Mesothelial cell of epicardium (in vitro differentiated cells): ENCODE measurements at regions not wholly inside any gene's neighbourhood (a gene's known extent, or its start where the extent isn't known, plus 50 kb on each side); places are given as distances from the start of the nearest gene placed in this dataset.
A peak's percentile ranks its signal among the peaks of the same experiment; 100 is the strongest.

ENCODE experiments used
- DNase-seq, 2 experiments: peaks; one replicate each; pipeline ENCODE4 v3.0.0; 2021; ENCODE audit warnings: low spot score in 2 of 2; ENCODE audit not compliant: unreplicated experiment in 2 of 2
- H3K27ac Mint-ChIP-seq: 2 replicates; pipeline ENCODE4 v1.8.0; 2021; ENCODE audit warnings: mixed read lengths
- H3K27me3 Mint-ChIP-seq: 2 replicates; pipeline ENCODE4 v1.8.0; 2021; ENCODE audit warnings: low read depth, mixed read lengths
- H3K36me3 Mint-ChIP-seq: 2 replicates; pipeline ENCODE4 v1.8.0; 2021; ENCODE audit warnings: mixed read lengths
- H3K4me1 Mint-ChIP-seq: 2 replicates; pipeline ENCODE4 v1.8.0; 2021; ENCODE audit warnings: mixed read lengths
- H3K4me3 Mint-ChIP-seq: 2 replicates; pipeline ENCODE4 v1.8.0; 2021; ENCODE audit warnings: mild to moderate bottlenecking, moderate library complexity, mixed read lengths
- H3K9me3 Mint-ChIP-seq: 2 replicates; pipeline ENCODE4 v1.8.0; 2021; ENCODE audit warnings: mixed read lengths
- CTCF ChIP-seq: fragments of 200-600 bp; sonication (generic); IDR thresholded peaks from one replicate; pipeline ENCODE4 v1.5.0; 2021; ENCODE audit warnings: antibody characterized with exemption; ENCODE audit not compliant: unreplicated experiment

DNA sequence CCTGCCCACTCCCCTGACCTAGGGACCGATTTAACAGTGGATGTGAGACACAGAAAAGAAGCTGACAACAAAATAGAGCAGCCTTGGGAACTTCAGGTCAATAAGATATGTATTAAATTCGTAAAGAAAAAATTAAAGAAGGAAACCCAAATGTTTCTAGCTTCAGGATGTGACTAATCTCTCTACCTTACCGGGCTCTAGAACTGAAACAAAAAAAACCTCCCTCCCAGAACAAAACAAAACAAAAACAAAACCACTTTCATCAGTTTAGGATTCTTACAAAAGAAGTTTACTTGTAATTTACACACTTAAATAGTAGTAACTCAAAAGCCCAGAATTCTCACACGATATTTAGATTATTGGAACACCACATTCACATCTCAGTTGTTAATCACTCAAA lies 185.8 kb upstream of the RPS6KA3 start:
- no peaks in the 10 kb centered on the region for H3K4me1 Mint-ChIP-seq
- H3K36me3 Mint-ChIP-seq: no peaks in the 10 kb centered on the region
- H3K27me3 Mint-ChIP-seq: no peaks in the 10 kb centered on the region
- peaks cover 37% of the 10 kb centered on the region for H3K9me3 Mint-ChIP-seq
- no peak overlapping the region for H3K27ac Mint-ChIP-seq
- H3K4me3 Mint-ChIP-seq: no peak overlapping the region
- no peak for TF ChIP-seq CTCF
- no peak for DNase-seq

DNA sequence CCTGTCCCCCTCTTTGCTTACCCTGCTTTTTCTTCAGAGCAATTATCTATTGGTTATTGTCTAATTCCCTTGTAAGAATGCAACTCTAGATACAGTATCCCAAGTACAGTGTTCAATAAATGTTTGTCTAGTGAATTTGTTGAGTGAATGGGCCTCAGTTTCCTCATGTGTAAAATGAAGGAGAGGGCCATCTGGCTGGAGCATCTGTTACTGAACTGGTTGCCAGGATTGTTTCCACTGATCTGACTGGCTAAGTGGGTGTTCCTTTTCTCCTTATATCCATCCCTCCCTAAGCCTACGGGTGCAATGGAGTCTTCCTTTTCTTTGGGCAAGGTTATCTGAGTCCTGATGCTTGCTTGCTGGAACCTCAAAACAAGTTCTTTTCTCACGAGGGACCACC lies 185.2 kb upstream of the RPS6KA3 start:
- no peak overlapping the region for H3K4me3 Mint-ChIP-seq
- H3K27ac Mint-ChIP-seq: no peak overlapping the region
- no peaks in the 10 kb centered on the region for H3K36me3 Mint-ChIP-seq
- TF ChIP-seq CTCF: no peak
- H3K4me1 Mint-ChIP-seq: no peaks in the 10 kb centered on the region
- no peaks in the 10 kb centered on the region for H3K27me3 Mint-ChIP-seq
- H3K9me3 Mint-ChIP-seq: peaks cover 40% of the 10 kb centered on the region
- DNase-seq: no peak

DNA sequence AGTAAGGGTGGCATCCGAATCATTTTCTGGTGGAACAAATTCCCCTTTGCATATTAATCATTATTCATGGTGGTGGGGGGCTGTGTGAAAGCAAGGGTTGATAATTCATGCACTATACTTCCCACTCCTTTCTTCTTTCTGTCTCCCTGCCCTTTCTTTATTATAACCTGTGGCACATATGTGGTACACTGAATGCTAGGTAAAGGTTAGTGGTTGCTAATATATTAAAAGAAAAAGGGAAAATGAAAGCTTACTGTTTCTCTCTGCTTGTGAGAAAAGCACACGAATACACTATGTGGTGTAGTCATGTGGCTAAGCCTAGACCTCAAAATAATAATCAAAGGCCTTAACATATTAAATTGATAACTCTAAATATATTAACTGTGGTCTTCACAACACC lies 178.4 kb upstream of the RPS6KA3 start:
- H3K27me3 Mint-ChIP-seq: no peaks in the 10 kb centered on the region
- no peak overlapping the region for H3K27ac Mint-ChIP-seq
- peaks cover 33% of the 10 kb centered on the region for H3K9me3 Mint-ChIP-seq
- no peak for TF ChIP-seq CTCF
- no peak overlapping the region for H3K4me3 Mint-ChIP-seq
- no peak for DNase-seq
- H3K4me1 Mint-ChIP-seq: peaks cover 11% of the 10 kb centered on the region
- H3K36me3 Mint-ChIP-seq: no peaks in the 10 kb centered on the region

DNA sequence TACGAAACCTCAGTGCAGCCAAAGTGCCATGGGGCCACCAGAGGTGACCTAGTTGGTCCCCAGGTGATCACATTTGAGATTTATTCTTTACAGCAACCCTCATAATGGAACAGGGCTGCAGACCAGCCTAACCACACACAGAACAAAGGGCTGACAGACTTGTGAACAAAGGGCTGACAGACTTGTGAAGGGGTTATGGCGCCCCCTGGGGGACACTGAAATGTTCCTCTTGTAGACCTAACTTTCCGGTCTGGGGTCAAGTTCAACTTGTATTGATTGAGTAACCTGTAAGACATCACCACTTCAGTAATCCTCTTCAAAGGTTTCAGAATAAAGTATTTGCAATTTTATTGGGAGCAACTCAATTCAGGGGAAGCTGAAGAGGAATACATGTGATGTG lies 175.9 kb upstream of the RPS6KA3 start:
- H3K27ac Mint-ChIP-seq: no peak overlapping the region
- no peak overlapping the region for H3K4me3 Mint-ChIP-seq
- peaks cover 22% of the 10 kb centered on the region for H3K9me3 Mint-ChIP-seq
- H3K36me3 Mint-ChIP-seq: no peaks in the 10 kb centered on the region
- H3K4me1 Mint-ChIP-seq: peaks cover 11% of the 10 kb centered on the region
- no peaks in the 10 kb centered on the region for H3K27me3 Mint-ChIP-seq
- TF ChIP-seq CTCF: peak; percentile 71
- peak; percentile 27 to 62 for DNase-seq

GRCh38 chrX:20441123-20441522 lies 174.4 kb upstream of the RPS6KA3 start:
- Mint-ChIP-seq H3K27me3 (no peaks in the 10 kb centered on the region), H3K4me1 (peaks cover 11% of the 10 kb centered on the region), H3K36me3 (no peaks in the 10 kb centered on the region), H3K27ac (no peak overlapping the region), H3K4me3 (no peak overlapping the region), H3K9me3 (peaks cover 17% of the 10 kb centered on the region)
- TF ChIP-seq CTCF: no peak
- no peak for DNase-seq

DNA sequence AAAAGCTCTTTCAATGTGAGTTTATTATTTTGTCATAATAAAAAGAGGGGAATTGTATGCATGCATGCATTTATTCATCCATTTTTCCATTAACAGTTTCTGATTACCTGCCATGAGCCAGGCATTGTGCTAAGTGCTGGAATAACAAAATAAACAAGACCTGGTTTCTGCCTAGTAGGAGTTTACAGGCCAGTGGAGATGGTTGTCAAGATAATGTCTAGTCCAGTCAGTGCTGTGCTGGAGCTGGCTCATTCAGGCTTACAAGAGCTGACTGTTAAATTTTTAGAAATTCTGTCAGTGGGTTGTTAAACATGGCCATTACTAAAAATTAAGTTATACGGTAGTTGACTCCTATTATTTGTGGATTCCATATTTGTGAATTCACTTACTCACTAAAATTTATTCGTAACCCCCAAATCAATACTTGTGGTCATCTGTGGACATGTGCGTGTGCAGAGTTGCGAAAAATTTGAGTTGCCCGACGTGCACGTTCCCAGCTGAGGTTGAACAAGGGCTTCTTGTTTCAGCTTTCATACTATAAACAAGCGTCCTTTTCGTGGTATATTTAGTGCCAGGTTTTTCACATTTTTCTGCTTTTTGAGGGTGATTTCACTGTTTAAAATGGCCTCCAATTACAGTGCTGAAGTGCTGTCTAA lies 172.3 kb upstream of the RPS6KA3 start:
- H3K9me3 Mint-ChIP-seq: peaks cover 17% of the 10 kb centered on the region
- no peak for DNase-seq
- H3K27ac Mint-ChIP-seq: no peak overlapping the region
- no peaks in the 10 kb centered on the region for H3K27me3 Mint-ChIP-seq
- H3K36me3 Mint-ChIP-seq: no peaks in the 10 kb centered on the region
- H3K4me3 Mint-ChIP-seq: no peak overlapping the region
- TF ChIP-seq CTCF: no peak
- H3K4me1 Mint-ChIP-seq: peaks cover 11% of the 10 kb centered on the region
